B cell (primary cell): ENCODE measurements at regions not wholly inside any gene's neighbourhood (a gene's known extent, or its start where the extent isn't known, plus 50 kb on each side); places are given as distances from the start of the nearest gene placed in this dataset.

Source experiments
- EZH2 ChIP-seq: IDR thresholded peaks from 2 replicates; pipeline ENCODE4 v1.6.1; 2012; ENCODE audit warnings: borderline replicate concordance, low read depth, mild to moderate bottlenecking, moderate library complexity, low read length; ENCODE audit not compliant: insufficient read depth, poor library complexity, severe bottlenecking
- TF ChIP-seq, protein P1 (sequence below): fragments of 200-600 bp; IDR thresholded peaks from one replicate; pipeline ENCODE4 v1.8.0; 2022; ENCODE audit warnings: antibody characterized with exemption, mild to moderate bottlenecking

DNA sequence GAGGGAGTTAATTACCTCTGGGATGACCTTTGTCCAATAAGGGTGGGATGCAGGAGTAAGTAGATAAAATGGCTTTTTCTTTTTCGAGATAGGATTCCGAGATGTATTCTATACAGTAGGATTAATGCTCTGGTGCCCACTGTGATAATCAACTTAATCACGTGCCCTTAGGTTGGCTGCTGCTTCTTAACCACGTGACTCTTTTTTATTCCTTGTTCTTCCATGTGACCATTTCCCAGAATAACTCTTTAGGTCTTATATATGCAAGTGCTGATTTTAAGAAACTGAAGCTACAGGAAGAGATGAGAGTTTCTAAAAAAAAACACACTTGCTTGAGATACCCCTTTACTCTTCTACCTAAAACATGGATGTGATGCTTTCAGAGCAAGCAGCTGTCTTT lies 1628.9 kb downstream of the PCDH7 start:
- TF ChIP-seq, protein P1, sequence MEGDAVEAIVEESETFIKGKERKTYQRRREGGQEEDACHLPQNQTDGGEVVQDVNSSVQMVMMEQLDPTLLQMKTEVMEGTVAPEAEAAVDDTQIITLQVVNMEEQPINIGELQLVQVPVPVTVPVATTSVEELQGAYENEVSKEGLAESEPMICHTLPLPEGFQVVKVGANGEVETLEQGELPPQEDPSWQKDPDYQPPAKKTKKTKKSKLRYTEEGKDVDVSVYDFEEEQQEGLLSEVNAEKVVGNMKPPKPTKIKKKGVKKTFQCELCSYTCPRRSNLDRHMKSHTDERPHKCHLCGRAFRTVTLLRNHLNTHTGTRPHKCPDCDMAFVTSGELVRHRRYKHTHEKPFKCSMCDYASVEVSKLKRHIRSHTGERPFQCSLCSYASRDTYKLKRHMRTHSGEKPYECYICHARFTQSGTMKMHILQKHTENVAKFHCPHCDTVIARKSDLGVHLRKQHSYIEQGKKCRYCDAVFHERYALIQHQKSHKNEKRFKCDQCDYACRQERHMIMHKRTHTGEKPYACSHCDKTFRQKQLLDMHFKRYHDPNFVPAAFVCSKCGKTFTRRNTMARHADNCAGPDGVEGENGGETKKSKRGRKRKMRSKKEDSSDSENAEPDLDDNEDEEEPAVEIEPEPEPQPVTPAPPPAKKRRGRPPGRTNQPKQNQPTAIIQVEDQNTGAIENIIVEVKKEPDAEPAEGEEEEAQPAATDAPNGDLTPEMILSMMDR = no peak
- TF ChIP-seq EZH2 = no peak
